ENCODE measurements at regions not wholly inside any gene's neighbourhood (a gene's known extent, or its start where the extent isn't known, plus 50 kb on each side); places are given as distances from the start of the nearest gene placed in this dataset.

- H3K9me3 ChIP-seq = peaks cover 0 to 20% (median 13%) of the 10 kb centered on the region in 4 donors
- DNase-seq = no peak
- H3K4me1 ChIP-seq = no peaks in the 10 kb centered on the region
- H3K27ac ChIP-seq = no peak overlapping the region
- H3K4me3 ChIP-seq = no peak overlapping the region
- H3K36me3 ChIP-seq = no peaks in the 10 kb centered on the region
- no peak for ATAC-seq (ENCODE audit: low FRiP score in 2 of 2)
- TF ChIP-seq POLR2A (IDR thresholded peaks at IDR 0.05) (no peak), CTCF (IDR thresholded peaks at IDR 0.05) (no peak), POLR2AphosphoS5 (IDR thresholded peaks at IDR 0.05) (no peak), EP300 (IDR thresholded peaks at IDR 0.05) (no peak)
- 81 to 83% methylated on average over 2 of the region's 2 CpGs for whole genome bisulfite sequencing, 2 donors
- no peaks in the 10 kb centered on the region for H3K27me3 ChIP-seq
These were observed 586.2 kb downstream of the NR2F2 start for GRCh38 chr15:96916750-96917149.

DNA sequence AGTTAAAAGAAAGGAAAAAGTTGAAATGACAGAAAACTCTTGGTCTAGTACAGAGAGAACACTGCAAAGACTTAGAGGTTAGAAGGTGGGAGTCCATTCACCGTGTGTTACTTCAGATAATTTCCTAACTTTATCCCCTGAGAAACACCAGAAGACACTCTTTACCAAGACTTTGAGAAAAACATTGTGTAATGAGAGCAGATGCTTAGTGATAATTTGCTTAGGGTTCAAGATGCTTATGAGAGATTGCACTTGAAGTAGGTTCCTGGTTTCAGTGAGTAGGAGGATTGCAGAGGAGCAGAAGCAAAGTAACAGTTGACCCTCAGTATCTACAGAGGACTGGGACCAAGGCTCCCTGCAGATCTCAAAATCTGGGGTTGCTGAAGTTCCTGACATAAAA lies 594.1 kb downstream of the NR2F2 start:
- DNase-seq = no peak
- H3K27me3 ChIP-seq = no peaks in the 10 kb centered on the region
- 0% methylated on average over 1 of the region's 1 CpG for WGBS, 2 donors

DNA sequence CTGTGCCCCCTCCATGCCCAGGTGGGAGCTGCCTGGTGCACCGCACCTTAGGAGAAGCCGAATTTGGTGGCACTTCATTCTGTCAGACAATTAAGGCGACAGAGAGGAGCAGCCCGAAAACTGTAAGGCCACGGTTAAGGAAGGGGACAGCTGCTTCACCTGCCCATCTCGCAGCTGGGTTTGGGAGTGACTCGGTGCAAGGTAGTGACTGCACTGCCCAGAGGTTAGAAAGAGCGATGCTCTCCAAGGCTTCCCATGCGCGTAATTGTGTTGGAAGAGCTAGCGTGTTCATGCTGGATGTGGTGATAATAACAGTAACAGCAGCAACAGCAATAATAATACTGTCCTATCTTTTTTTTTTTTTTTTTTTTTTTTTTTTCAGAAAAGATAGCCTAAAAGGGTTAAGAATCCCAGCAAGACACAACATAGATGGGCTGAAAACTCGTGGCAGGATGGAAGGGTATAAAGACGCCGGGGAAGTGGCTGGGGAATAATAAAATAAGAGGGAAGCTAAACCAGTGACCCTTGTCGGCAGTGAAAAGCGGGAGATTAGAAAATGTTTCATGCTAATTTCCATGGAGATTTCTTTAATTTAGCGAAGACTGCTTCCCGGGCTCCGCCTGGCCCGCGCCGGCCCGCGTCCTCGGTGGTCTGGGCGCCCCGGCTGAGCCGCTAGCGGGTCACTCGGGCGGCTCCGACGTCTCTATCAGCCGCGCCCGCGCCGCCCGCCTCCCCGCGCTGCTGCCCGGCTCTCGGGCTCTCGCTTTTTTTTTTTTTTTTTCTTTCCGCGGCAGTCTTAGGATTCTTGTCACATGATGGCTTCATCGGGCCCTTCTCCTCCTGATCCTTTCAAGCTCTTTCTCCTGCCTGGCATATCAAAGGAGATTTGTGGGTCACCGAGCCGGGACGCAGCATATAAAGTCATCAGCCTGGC lies 617.1 kb downstream of the NR2F2 start:
- WGBS, 2 donors = 19 to 26% methylated on average over 50 of the region's 50 CpGs
- H3K4me3 ChIP-seq = peak overlapping the region in 3 of 4 donors; percentile 10 to 34 (median 15)
- no peak for ATAC-seq (ENCODE audit: low FRiP score in 2 of 2)
- no peaks in the 10 kb centered on the region for H3K4me1 ChIP-seq
- peaks cover 0 to 4% (median 0%) of the 10 kb centered on the region in 4 donors for H3K27me3 ChIP-seq
- H3K9me3 ChIP-seq = no peaks in the 10 kb centered on the region
- peak in 1 of 2 donors; percentile 78 for DNase-seq
- H3K27ac ChIP-seq = no peak overlapping the region
- TF ChIP-seq POLR2AphosphoS5 (IDR thresholded peaks at IDR 0.05) (no peak), POLR2A (IDR thresholded peaks at IDR 0.05) (no peak), CTCF (IDR thresholded peaks at IDR 0.05) (no peak), EP300 (IDR thresholded peaks at IDR 0.05) (no peak)
- no peaks in the 10 kb centered on the region for H3K36me3 ChIP-seq

More for the DNA sequence above, 594.1 kb downstream of the NR2F2 start:
- Histone ChIP-seq H3K4me1 (no peaks in the 10 kb centered on the region), H3K36me3 (no peaks in the 10 kb centered on the region), H3K9me3 (no peaks in the 10 kb centered on the region), H3K27ac (no peak overlapping the region), H3K4me3 (no peak overlapping the region)
- ATAC-seq (ENCODE audit: low FRiP score in 2 of 2) = no peak
- TF ChIP-seq CTCF (IDR thresholded peaks at IDR 0.05) = no peak
- TF ChIP-seq POLR2AphosphoS5 (IDR thresholded peaks at IDR 0.05) = no peak
- TF ChIP-seq POLR2A (IDR thresholded peaks at IDR 0.05) = no peak
- no peak for TF ChIP-seq EP300 (IDR thresholded peaks at IDR 0.05)

DNA sequence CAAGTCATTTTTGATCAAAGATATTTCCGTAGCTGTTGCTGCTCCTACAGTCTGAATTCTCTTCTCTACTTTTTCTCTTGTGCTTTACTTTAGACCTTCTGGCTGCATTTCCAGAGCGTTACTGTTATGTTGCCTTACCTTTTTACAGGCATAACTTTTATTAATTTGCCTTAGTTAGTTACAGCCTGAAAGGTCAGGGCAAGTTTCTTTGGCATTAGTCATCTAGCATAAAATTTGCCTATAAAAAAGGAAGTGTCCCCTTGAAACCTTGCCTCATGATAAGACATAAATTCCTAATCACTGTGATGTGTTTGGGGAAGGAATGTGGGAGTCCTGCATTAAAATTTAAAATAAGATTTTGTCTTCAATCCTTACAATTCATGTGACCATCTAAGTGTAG lies 618.5 kb downstream of the NR2F2 start:
- peaks cover 0 to 4% (median 0%) of the 10 kb centered on the region in 4 donors for H3K27me3 ChIP-seq
- 85 to 87% methylated on average over 2 of the region's 2 CpGs for WGBS, 2 donors
- no peaks in the 10 kb centered on the region for H3K4me1 ChIP-seq
- no peak overlapping the region for H3K27ac ChIP-seq
- DNase-seq = no peak
- H3K36me3 ChIP-seq = no peaks in the 10 kb centered on the region
- no peaks in the 10 kb centered on the region for H3K9me3 ChIP-seq
- TF ChIP-seq EP300 (IDR thresholded peaks at IDR 0.05) (no peak), CTCF (IDR thresholded peaks at IDR 0.05) (no peak), POLR2A (IDR thresholded peaks at IDR 0.05) (no peak), POLR2AphosphoS5 (IDR thresholded peaks at IDR 0.05) (no peak)
- H3K4me3 ChIP-seq = no peak overlapping the region
- ATAC-seq (ENCODE audit: low FRiP score in 2 of 2) = no peak
